LNCaP clone FGC (cell line): ENCODE measurements at regions not wholly inside any gene's neighbourhood (a gene's known extent, or its start where the extent isn't known, plus 50 kb on each side); places are given as distances from the start of the nearest gene placed in this dataset.

Source experiments
- DNase-seq: peaks from one replicate; pipeline ENCODE4 v3.0.0-alpha.2; 2011; ENCODE audit warnings: low read depth
- H3K4me3 ChIP-seq: 2 replicates; pipeline ENCODE4 v1.5.1; 2011; ENCODE audit warnings: mild to moderate bottlenecking, low read depth, low read length, control low read depth
- CTCF ChIP-seq: IDR thresholded peaks from 2 replicates; pipeline ENCODE4 v1.5.1; 2012; ENCODE audit warnings: mild to moderate bottlenecking; ENCODE audit not compliant: control insufficient read depth, insufficient read depth; ENCODE audit errors: extremely low read depth

DNA sequence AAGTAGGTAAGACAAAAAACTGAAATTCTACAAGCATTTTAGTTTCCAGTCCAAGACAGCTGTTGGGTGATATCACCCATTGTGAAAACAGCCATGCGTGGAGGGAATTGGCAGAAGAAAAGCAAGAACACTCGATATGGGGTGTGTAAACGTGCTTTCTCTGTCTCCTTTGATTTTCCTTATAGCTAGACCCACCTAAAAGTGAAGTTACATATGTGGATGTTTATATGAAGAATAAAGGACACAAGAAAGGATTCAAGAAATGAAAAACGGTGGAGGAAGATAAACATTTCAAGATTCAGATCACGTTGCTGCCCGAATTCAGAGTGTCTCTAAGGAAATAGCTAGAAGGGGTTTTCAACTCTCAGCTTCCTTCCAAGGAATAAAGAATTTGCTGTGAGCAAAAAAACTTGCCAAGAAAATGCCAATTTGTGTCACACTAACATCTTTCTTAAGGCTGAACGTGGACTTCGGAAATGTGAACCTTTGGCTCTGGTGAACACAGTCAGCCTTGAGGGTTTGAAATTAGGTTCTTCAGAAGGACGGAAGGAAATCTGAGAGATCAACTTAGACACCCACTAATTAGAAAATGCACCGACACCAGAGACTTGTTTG is 269.0 kb upstream of the ADAMTS9 start:
- DNase-seq: no peak
- no peak for TF ChIP-seq CTCF

GRCh38 chr3:64954995-64955636 is 267.3 kb upstream of the ADAMTS9 start:
- peak; percentile 99 for DNase-seq
- no peak overlapping the region for H3K4me3 ChIP-seq
- no peak for TF ChIP-seq CTCF

More for the DNA sequence above, 269.0 kb upstream of the ADAMTS9 start:
- no peak overlapping the region for H3K4me3 ChIP-seq

GRCh38 chr3:64945171-64945729 is 257.4 kb upstream of the ADAMTS9 start:
- TF ChIP-seq CTCF: no peak
- no peak overlapping the region for H3K4me3 ChIP-seq
- DNase-seq: no peak

DNA sequence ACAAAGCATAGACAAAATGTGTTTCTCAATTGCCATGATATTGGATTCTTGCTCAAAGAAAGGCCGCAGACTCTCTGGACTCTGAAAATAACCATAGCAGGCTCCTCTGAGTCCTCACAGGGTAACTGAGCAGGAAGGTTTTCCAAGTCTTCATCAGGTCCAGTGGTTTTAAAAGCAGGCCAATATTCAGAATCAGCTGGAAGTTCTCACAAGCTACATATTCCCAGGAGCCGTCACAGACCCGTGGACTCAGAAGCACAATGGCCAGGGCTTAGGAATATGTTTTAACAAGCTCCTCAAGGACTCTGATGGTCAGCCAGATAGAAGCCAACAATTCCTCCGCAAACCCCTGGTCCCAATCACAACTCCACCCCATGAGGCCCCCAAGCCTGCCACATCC is 256.1 kb upstream of the ADAMTS9 start:
- no peak overlapping the region for H3K4me3 ChIP-seq
- no peak for DNase-seq
- no peak for TF ChIP-seq CTCF

DNA sequence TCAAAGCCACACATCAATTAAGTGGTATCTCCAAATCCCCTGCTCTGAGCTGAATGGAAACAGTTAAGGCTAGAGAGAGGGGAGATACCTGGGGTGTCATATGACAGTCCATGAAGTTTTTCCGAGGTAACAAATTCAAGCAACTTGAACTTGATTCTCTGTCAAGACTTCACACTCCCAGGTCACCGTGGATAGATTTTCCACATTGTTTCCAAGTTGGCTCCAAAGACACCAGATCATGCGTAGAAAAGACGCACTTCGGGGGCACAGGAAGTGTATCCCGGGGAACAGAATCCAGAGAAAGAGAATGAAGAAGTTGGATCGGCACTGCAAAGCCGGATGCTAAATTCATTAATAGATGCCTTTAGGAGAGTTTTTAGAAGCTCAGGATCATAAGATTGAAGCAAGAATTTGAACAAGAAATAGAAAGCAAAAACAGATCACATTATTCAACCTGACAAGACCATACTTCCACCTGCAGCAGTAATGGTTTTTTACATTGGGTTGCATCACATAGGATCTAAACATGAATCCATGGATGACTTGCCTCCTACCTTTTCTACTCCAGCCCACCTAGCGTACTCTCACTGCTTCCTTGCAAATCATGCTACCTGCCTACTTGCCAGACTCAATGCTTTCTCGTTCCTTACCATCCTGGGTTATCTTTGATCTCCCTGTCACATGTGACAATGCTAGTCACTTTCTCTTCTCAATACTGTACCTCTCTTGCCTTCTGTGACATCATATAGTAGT is 253.0 kb upstream of the ADAMTS9 start:
- no peak for DNase-seq
- H3K4me3 ChIP-seq: no peak overlapping the region
- no peak for TF ChIP-seq CTCF

DNA sequence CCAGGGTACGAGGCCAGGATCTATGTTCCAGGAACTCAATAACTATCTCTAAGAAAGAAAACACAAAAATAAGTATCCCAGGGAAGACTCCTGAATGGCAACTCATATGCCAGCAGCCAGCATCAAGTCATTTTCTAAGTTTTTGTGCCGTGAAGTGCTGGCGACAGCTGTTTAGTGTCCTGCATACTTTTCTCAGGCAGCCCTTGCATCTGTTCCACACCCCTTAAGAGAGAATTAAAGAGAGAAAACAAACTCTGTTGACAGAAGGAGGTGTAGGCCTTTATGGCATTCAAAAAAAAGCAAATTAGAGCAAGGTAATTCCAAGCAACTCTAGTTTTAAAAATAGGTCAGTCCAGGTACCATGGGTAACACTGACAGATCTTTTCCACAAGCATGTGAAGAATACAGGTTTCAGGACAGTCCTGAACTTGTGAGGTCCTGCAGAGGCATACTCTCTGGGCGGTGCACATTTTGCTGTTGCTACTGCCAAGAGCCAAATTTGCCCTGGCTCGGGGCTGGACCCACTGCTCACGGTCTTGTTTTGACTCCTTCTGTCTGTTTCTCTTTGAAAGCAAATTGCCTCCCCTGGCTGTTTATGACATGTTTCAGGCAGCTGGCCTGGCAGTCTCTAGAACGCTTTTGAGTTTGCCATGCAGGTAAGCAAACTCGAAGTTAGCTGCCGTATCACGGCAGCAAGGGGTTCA is 252.1 kb upstream of the ADAMTS9 start:
- no peak for DNase-seq
- TF ChIP-seq CTCF: no peak
- H3K4me3 ChIP-seq: no peak overlapping the region
